Fibroblast of lung (primary cell): ENCODE measurements at regions not wholly inside any gene's neighbourhood (a gene's known extent, or its start where the extent isn't known, plus 50 kb on each side); places are given as distances from the start of the nearest gene placed in this dataset.

Experiments used
- DNase-seq, 2 donors: peaks; one replicate each; pipeline versions ENCODE4 v3.0.0 to v3.0.0-alpha.2; 2010; ENCODE audit warnings: low read depth in 2 of 2
- H2AFZ ChIP-seq: 2 replicates; pipeline ENCODE4 v1.5.1; 2012; ENCODE audit warnings: low read length, control low read depth, inconsistent platforms
- H3K27ac ChIP-seq: 2 replicates; pipeline ENCODE4 v1.5.1; 2011; ENCODE audit warnings: low read length, control low read depth; ENCODE audit not compliant: insufficient read depth
- H3K27me3 ChIP-seq: 2 replicates; pipeline ENCODE4 v1.5.1; 2011; ENCODE audit warnings: mild to moderate bottlenecking, low read length; ENCODE audit not compliant: control insufficient read depth, insufficient read depth
- H3K36me3 ChIP-seq: 2 replicates; pipeline ENCODE4 v1.5.1; 2011; ENCODE audit warnings: low read length; ENCODE audit not compliant: control insufficient read depth, insufficient read depth
- H3K4me1 ChIP-seq: 2 replicates; pipeline ENCODE4 v1.5.1; 2011; ENCODE audit warnings: low read length; ENCODE audit not compliant: control insufficient read depth, insufficient read depth; ENCODE audit errors: extremely low read depth
- H3K4me2 ChIP-seq: 2 replicates; pipeline ENCODE4 v1.5.1; 2011; ENCODE audit warnings: low read length, control low read depth; ENCODE audit not compliant: insufficient read depth; ENCODE audit errors: extremely low read depth
- H3K4me3 ChIP-seq, 4 experiments: fragments of 200-600 bp in 1 of 4; sonication (generic) in 1 of 4; replicated peaks in 1 of 4; 2 replicates each; pipeline ENCODE4 v1.5.1; 2011 to 2016; ENCODE audit warnings: low read length in 4 of 4, low read depth in 3 of 4, mild to moderate bottlenecking in 3 of 4, control low read depth in 2 of 4, inconsistent platforms in 1 of 4, mixed read lengths in 1 of 4; ENCODE audit not compliant: insufficient read depth in 1 of 4; ENCODE audit errors: control extremely low read depth in 1 of 4
- H3K79me2 ChIP-seq: 2 replicates; pipeline ENCODE4 v1.5.1; 2012; ENCODE audit warnings: mild to moderate bottlenecking, low read length, inconsistent platforms; ENCODE audit not compliant: control insufficient read depth, insufficient read depth
- H3K9ac ChIP-seq: 2 replicates; pipeline ENCODE4 v1.5.1; 2011; ENCODE audit warnings: mild to moderate bottlenecking, low read length, control low read depth; ENCODE audit not compliant: insufficient read depth
- H3K9me3 ChIP-seq: 2 replicates; pipeline ENCODE4 v1.5.1; 2012; ENCODE audit warnings: low read depth, low read length; ENCODE audit not compliant: control insufficient read depth, insufficient read depth
- H4K20me1 ChIP-seq: 2 replicates; pipeline ENCODE4 v1.5.1; 2011; ENCODE audit warnings: low read length; ENCODE audit not compliant: control insufficient read depth, insufficient read depth; ENCODE audit errors: extremely low read depth
- EZH2 ChIP-seq: IDR thresholded peaks from 2 replicates; pipeline ENCODE4 v1.5.1; 2012; ENCODE audit warnings: low read length, control low read depth, mild to moderate bottlenecking; ENCODE audit errors: missing control alignments
- TF ChIP-seq, protein P1 (sequence below), 2 donors: IDR thresholded peaks in 1 of 2; conservative IDR thresholded peaks in 1 of 2; 1 replicate in 1 of 2; 2 replicates in 1 of 2; pipeline ENCODE4 v1.5.1; 2011 to 2012; ENCODE audit warnings: low read length in 2 of 2, control low read depth in 1 of 2, inconsistent platforms in 1 of 2, low read depth in 1 of 2, mild to moderate bottlenecking in 1 of 2

- no peaks in the 10 kb centered on the region for H3K27me3 ChIP-seq
- no peaks in the 10 kb centered on the region for H3K79me2 ChIP-seq
- H3K36me3 ChIP-seq, result no peaks in the 10 kb centered on the region
- no peaks in the 10 kb centered on the region for H4K20me1 ChIP-seq
- TF ChIP-seq, protein P1, sequence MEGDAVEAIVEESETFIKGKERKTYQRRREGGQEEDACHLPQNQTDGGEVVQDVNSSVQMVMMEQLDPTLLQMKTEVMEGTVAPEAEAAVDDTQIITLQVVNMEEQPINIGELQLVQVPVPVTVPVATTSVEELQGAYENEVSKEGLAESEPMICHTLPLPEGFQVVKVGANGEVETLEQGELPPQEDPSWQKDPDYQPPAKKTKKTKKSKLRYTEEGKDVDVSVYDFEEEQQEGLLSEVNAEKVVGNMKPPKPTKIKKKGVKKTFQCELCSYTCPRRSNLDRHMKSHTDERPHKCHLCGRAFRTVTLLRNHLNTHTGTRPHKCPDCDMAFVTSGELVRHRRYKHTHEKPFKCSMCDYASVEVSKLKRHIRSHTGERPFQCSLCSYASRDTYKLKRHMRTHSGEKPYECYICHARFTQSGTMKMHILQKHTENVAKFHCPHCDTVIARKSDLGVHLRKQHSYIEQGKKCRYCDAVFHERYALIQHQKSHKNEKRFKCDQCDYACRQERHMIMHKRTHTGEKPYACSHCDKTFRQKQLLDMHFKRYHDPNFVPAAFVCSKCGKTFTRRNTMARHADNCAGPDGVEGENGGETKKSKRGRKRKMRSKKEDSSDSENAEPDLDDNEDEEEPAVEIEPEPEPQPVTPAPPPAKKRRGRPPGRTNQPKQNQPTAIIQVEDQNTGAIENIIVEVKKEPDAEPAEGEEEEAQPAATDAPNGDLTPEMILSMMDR (conservative IDR thresholded peaks at IDR 0.05 in 1 of 2, IDR thresholded peaks at IDR 0.05 in 1 of 2; ENCODE audit: low read depth in 1 of 2, low read length in 2 of 2), result no peak
- no peak for TF ChIP-seq EZH2
- DNase-seq, result no peak
- no peak overlapping the region for H3K27ac ChIP-seq
- no peak overlapping the region for H3K4me3 ChIP-seq
- H3K9me3 ChIP-seq, result no peaks in the 10 kb centered on the region
- no peak overlapping the region for H3K9ac ChIP-seq
- no peak overlapping the region for H3K4me2 ChIP-seq
- no peak overlapping the region for H2AFZ ChIP-seq
- no peaks in the 10 kb centered on the region for H3K4me1 ChIP-seq
Observed at GRCh38 chr18:34457761-34458160, 233.0 kb upstream of the NOL4 start.

GRCh38 chr18:34458410-34458977, 233.8 kb upstream of the NOL4 start:
- H3K79me2 ChIP-seq, result no peaks in the 10 kb centered on the region
- no peak for DNase-seq
- H3K4me3 ChIP-seq, result no peak overlapping the region
- H2AFZ ChIP-seq, result no peak overlapping the region
- H3K27ac ChIP-seq, result no peak overlapping the region
- no peak for TF ChIP-seq EZH2
- TF ChIP-seq, protein P1 (conservative IDR thresholded peaks at IDR 0.05 in 1 of 2, IDR thresholded peaks at IDR 0.05 in 1 of 2; ENCODE audit: low read depth in 1 of 2, low read length in 2 of 2), result no peak
- H4K20me1 ChIP-seq, result no peaks in the 10 kb centered on the region
- no peaks in the 10 kb centered on the region for H3K9me3 ChIP-seq
- H3K36me3 ChIP-seq, result no peaks in the 10 kb centered on the region
- no peaks in the 10 kb centered on the region for H3K4me1 ChIP-seq
- no peak overlapping the region for H3K4me2 ChIP-seq
- no peaks in the 10 kb centered on the region for H3K27me3 ChIP-seq
- H3K9ac ChIP-seq, result no peak overlapping the region

GRCh38 chr18:34461266-34461665, 236.6 kb upstream of the NOL4 start:
- Histone ChIP-seq H3K27me3 (no peaks in the 10 kb centered on the region), H3K4me1 (no peaks in the 10 kb centered on the region), H3K79me2 (no peaks in the 10 kb centered on the region), H3K9ac (no peak overlapping the region), H2AFZ (no peak overlapping the region), H3K4me2 (no peak overlapping the region), H3K4me3 (no peak overlapping the region), H4K20me1 (no peaks in the 10 kb centered on the region), H3K9me3 (no peaks in the 10 kb centered on the region), H3K36me3 (no peaks in the 10 kb centered on the region), H3K27ac (no peak overlapping the region)
- TF ChIP-seq, protein P1 (conservative IDR thresholded peaks at IDR 0.05 in 1 of 2, IDR thresholded peaks at IDR 0.05 in 1 of 2; ENCODE audit: low read depth in 1 of 2, low read length in 2 of 2), result no peak
- TF ChIP-seq EZH2, result no peak
- no peak for DNase-seq
